ENCODE measurements at regions not wholly inside any gene's neighbourhood (a gene's known extent, or its start where the extent isn't known, plus 50 kb on each side); places are given as distances from the start of the nearest gene placed in this dataset.

DNA sequence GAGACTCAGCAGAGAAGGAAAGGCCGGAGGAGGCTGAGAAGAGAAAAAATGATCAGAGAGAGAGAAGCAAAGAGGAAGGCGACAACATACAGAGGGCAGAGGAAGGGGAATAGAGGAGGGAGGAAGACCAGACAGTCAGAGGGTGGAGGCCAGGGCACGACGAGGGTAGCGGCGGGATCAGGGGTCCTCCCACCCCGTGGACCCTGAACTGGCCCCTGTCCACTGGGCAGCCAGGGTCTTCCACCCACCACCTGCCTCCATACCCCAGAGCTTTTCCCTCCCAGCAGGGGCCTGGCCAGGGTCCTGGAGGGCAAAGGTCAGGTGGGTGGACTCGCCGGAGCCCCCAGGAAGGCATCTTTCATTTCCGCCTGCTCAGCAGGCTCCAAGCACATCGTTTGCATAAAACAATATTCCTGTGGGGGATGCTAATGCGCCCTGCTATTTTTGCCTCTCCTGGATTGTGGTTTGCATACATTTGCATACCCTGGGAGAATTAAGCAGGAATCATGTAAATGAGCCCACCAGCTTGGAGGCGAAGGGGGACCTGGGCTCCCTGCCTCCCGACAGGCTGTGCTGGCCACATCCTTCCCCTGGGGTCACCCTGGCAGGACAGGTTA lies 394.1 kb downstream of the MN1 start:
- DNase-seq, result no peak

DNA sequence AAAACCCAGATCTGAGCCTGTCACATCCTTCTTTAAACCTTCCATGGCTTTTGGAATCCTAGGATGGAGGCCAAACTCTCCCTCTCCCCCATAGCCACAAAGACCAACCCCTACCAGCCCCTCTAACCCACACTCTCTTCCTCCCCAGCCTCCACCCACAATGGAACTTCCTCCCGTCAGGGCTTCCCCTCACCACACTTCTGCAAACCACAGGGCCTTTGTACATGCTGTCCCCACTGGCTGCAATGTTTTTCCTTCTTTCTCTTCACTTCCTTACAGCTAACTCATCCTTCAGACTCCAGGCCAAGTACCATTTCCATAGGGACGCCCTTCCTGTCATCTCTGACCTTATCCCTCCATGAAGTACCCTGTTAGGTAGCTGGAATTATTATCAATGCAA lies 393.5 kb downstream of the MN1 start:
- no peak for DNase-seq

GRCh38 chr22:27409299-27409698 lies 392.3 kb downstream of the MN1 start:
- DNase-seq, result no peak

GRCh38 chr22:27412866-27413445 lies 388.6 kb downstream of the MN1 start:
- no peak for DNase-seq

DNA sequence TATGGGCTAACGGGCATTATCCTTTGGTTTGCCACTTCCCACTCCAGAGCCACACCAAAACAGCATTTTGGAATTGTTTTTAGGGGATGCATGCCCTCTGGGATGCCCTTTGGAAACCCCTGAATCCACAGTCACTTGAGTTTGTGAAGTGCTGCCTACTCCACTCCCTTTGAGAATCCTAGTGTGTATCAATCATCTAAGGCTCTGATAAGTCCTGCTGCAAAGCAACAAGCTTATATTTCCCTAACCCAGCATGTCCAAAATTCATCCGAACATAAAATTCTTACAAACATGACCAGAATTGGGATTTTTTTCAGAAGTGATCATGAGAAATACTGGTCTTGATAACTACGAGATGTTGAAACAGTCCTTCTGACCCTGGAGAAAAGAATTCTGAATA lies 387.9 kb downstream of the MN1 start:
- no peak for DNase-seq

DNA sequence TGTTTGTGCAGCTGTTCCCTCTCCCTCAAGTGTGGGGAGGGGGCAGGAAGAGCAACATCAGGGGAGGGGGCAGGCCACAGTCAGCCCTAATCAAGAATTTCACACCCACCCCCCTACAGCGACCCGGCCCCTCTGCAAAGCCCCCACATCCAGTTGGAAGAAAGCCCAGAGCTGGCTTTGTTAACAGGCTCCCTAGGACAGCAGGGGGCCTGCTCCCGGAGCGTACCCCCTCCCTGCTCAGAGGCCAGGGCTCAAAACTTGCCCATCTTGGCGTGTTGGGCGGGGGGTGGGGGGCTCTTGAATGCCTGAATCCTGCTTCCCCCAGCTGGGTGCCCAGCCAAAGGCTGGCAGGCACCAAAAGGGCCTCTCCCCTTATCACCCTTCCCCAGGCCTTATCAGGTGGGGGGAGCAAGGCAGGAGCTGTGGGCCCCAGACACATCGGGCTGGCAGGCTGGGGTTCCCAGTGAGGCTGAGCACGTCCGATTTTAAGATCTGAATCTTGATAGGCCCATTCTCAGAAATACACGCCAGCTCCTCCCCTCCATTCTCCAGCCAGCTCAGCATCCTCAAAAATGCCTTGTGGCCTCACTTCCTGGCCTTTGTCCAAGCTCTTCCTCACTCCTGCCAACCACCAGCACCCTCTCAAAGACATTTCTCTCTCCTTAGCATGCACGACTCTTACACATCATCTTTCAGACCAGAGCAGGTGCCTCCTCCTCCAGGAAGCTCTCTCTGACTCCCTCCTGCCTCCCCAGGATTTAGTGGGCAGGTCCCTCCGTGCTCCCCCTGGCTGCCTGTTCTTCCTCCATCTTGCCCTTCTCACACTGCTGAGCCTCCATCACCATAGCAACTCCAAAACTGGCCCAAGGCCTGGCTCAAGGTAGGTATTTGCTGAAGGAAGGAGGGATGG lies 384.8 kb downstream of the MN1 start:
- no peak for DNase-seq

- no peak for DNase-seq
Observed at GRCh38 chr22:27417421-27417814, 384.1 kb downstream of the MN1 start.

DNA sequence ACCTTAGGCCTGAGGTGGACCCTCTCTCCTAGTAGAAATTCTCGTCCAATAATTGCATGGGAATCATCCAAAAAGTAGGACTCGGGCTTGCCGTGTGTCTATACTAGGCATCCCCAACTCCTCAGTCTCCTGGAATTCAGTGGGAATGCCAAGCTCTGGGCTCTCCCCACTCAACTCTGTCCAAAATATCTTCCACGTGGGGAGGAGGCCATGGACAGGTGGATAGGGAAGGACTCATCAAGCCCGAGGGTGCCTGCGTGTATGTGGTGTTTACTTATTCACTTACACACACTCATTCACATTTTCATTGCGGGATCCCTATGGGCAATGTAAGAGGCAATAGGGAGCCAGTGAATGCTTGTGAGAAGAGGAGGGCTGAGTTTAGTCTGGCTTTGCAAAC lies 383.3 kb downstream of the MN1 start:
- no peak for DNase-seq

GRCh38 chr22:27419473-27419872 lies 382.1 kb downstream of the MN1 start:
- no peak for DNase-seq

- DNase-seq, result no peak
Observed at GRCh38 chr22:27420195-27420816, 381.2 kb downstream of the MN1 start.

GRCh38 chr22:27420817-27421361 lies 380.7 kb downstream of the MN1 start:
- DNase-seq, result no peak

DNA sequence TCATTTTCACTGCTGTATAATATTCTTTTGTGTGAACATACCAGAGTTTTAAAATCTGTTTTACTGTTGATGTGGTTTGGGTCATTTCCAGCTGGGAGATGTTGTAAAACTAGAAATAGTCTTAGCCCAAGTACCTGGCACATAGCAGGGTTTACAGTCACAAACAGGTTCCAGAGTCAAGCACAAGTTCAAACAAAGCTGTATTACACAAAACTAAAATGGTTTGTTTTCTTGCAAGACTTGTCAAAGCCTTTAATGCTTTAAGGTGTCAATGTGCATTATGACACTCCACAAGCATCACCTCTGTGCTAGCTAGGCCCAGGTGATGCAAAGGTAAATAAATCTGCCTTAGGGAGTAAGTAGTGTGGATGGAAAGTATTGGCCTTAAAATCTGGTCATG lies 379.1 kb downstream of the MN1 start:
- no peak for DNase-seq

DNA sequence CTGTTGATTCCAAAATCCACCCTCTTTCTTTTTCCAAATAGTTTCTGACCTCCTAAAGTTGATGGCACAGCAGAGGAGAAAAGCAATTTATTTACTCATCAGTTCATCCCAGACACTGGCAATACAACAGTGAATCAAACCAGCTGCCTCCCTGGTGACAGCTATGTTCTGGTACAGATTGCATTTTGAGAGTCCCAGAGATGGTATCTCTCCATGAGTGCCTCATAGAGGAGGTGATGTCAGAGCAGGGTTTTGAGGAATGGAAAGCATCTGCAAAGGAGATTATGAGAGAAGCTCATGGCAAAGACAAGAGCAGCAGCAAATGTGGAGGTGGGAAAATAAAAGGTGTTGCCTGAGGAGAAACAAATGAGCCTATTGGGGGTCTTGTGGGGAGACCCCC lies 377.2 kb downstream of the MN1 start:
- DNase-seq, result no peak

DNA sequence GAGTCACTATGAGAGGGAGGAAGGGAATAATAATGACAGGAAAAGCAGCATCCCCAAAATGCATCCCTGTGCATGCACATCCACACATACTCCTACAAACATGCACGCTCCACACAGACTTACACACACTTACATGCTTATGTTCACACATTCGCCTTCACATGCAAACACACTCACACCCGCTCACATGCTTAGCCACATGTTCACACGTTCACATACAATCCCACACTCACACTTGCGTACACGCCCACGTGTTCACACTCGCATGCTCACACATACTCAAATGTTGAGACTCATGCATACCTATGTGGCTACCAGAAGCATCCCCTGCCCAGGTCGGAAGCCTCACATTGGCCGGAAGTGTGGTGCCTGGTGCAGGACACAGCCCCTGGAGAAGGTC lies 372.1 kb downstream of the MN1 start:
- no peak for DNase-seq

- DNase-seq, result no peak
Observed at GRCh38 chr22:27431081-27431480, 370.5 kb downstream of the MN1 start.

GRCh38 chr22:27431896-27432295 lies 369.7 kb downstream of the MN1 start:
- no peak for DNase-seq

- DNase-seq, result no peak
Observed at GRCh38 chr22:27433099-27433498, 368.5 kb downstream of the MN1 start.

DNA sequence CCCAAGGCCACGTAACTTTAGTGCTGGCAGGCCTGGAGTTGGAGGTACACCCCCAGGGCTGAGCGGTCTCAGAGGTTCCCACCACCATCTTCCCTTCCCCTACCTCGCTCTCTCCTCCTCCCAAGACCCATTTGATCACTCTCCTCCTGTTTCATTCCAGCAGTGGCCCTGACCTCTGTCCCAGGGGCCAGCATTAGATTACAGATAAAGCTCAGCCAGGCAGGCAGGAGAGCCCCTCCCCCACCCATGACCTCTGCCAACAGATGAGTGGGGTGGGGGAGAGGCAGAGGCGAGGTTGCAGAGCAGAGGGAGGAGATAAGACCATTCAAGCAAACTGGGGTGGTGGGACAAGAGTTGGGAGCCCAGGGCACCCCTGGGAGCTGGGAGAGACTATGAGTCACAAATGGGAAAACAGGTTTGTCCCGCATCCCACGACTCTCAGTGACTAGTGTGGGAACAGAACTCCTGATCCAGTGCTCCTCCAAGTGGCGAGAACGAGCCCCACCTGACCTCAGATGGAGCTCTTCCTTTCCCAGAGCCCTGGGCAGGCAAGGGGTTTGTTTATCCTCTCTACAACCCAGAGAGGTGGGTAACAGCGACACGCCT lies 367.9 kb downstream of the MN1 start:
- DNase-seq, result no peak

- no peak for DNase-seq
Observed at GRCh38 chr22:27434898-27435297, 366.7 kb downstream of the MN1 start.

- DNase-seq, result no peak
Observed at GRCh38 chr22:27435844-27436576, 365.5 kb downstream of the MN1 start.

DNA sequence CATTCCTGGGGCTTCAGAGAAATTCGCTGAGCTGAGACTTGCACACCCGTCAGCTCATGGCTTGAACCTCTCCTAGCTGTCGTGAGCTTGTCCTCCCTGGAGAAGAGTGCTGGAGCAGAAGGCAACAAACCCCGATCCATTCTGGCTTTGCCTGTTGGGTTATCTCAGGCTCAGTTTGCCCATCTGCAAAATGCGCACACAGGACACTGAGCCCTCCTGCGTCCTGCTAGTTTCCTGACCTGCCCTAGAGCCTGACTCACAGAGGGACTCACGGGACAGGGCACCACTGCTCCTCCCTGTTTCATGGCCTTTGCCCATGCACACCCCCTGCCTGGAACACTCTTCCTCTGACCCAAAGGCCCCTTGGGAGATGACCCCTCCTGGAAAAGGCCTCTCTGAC lies 365.0 kb downstream of the MN1 start:
- no peak for DNase-seq

GRCh38 chr22:27437570-27437969 lies 364.0 kb downstream of the MN1 start:
- DNase-seq, result no peak
